Breast epithelium (tissue), 4 donors: ENCODE measurements at regions not wholly inside any gene's neighbourhood (a gene's known extent, or its start where the extent isn't known, plus 50 kb on each side); places are given as distances from the start of the nearest gene placed in this dataset.

ENCODE experiments used
- DNase-seq, 2 donors: peaks; one replicate each; pipeline ENCODE4 v3.0.0-alpha.2; 2019; ENCODE audit warnings: low spot score in 2 of 2
- H3K27ac ChIP-seq, 2 donors: fragments of 200-600 bp; sonication (generic) in 1 of 2; one replicate each; pipeline ENCODE4 v1.5.1; 2016 to 2019; ENCODE audit warnings: mild to moderate bottlenecking in 1 of 2
- H3K27me3 ChIP-seq, 2 donors: fragments of 200-600 bp; sonication (generic) in 1 of 2; one replicate each; pipeline versions ENCODE4 v1.5.1 to v1.6.0; 2017 to 2019; ENCODE audit warnings: control low read depth in 1 of 2, mild to moderate bottlenecking in 1 of 2
- H3K36me3 ChIP-seq: fragments of 200-600 bp; one replicate; pipeline ENCODE4 v1.5.1; 2019
- H3K4me1 ChIP-seq, 2 donors: fragments of 200-600 bp; sonication (generic); one replicate each; pipeline ENCODE4 v1.5.1; 2016 to 2019; ENCODE audit warnings: control low read depth in 1 of 2
- H3K4me3 ChIP-seq, 3 donors: fragments of 200-600 bp; sonication (generic); 1 replicate in 2 of 3; 2 replicates in 1 of 3; pipeline ENCODE4 v1.5.1; 2016 to 2019; ENCODE audit warnings: mild to moderate bottlenecking in 3 of 3, moderate library complexity in 2 of 3
- H3K9me3 ChIP-seq, 2 donors: fragments of 200-600 bp; sonication (generic) in 1 of 2; one replicate each; pipeline ENCODE4 v1.5.1; 2016 to 2019; ENCODE audit warnings: control low read depth in 1 of 2
- POLR2A ChIP-seq: fragments of 450-650 bp; IDR thresholded peaks from one replicate; pipeline ENCODE4 v1.6.1; 2016; ENCODE audit warnings: antibody characterized with exemption, mild to moderate bottlenecking, moderate library complexity
- POLR2AphosphoS5 ChIP-seq, 3 donors: sonication (generic); formaldehyde crosslinking; IDR thresholded peaks; one replicate each; pipeline ENCODE4 v1.6.1; 2017; ENCODE audit warnings: antibody characterized with exemption in 3 of 3
- intact Hi-C: fragments of 100-400 bp; cut with DNase I; formaldehyde crosslinking; loops from one replicate; pipeline ENCODE4 v1.15.1; 2023; ENCODE audit warnings: low total_unique reads
- TF ChIP-seq, protein P1 (sequence below), 3 donors: fragments of 450-650 bp; IDR thresholded peaks; one replicate each; pipeline ENCODE4 v1.5.1; 2016 to 2017; ENCODE audit warnings: antibody characterized with exemption in 3 of 3, mild to moderate bottlenecking in 3 of 3, moderate library complexity in 3 of 3

- H3K4me1 ChIP-seq: no peaks in the 10 kb centered on the region
- no peak for DNase-seq
- intact Hi-C loops: no loop called here
Observed at GRCh38 chr21:19935467-19935866, 1062.7 kb upstream of the NCAM2 start.

GRCh38 chr21:19937619-19938018 is 1060.6 kb upstream of the NCAM2 start:
- no peaks in the 10 kb centered on the region for H3K4me1 ChIP-seq
- intact Hi-C loops: no loop called here
- no peak for DNase-seq
- no peaks in the 10 kb centered on the region for H3K9me3 ChIP-seq
- no peak for TF ChIP-seq POLR2A
- TF ChIP-seq POLR2AphosphoS5 (IDR thresholded peaks at IDR 0.05): no peak
- TF ChIP-seq, protein P1, sequence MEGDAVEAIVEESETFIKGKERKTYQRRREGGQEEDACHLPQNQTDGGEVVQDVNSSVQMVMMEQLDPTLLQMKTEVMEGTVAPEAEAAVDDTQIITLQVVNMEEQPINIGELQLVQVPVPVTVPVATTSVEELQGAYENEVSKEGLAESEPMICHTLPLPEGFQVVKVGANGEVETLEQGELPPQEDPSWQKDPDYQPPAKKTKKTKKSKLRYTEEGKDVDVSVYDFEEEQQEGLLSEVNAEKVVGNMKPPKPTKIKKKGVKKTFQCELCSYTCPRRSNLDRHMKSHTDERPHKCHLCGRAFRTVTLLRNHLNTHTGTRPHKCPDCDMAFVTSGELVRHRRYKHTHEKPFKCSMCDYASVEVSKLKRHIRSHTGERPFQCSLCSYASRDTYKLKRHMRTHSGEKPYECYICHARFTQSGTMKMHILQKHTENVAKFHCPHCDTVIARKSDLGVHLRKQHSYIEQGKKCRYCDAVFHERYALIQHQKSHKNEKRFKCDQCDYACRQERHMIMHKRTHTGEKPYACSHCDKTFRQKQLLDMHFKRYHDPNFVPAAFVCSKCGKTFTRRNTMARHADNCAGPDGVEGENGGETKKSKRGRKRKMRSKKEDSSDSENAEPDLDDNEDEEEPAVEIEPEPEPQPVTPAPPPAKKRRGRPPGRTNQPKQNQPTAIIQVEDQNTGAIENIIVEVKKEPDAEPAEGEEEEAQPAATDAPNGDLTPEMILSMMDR (IDR thresholded peaks at IDR 0.05): no peak
- H3K4me3 ChIP-seq: no peak overlapping the region
- no peaks in the 10 kb centered on the region for H3K27me3 ChIP-seq
- no peak overlapping the region for H3K27ac ChIP-seq
- H3K36me3 ChIP-seq: no peaks in the 10 kb centered on the region

More at GRCh38 chr21:19935467-19935866, 1062.7 kb upstream of the NCAM2 start:
- Histone ChIP-seq H3K27ac (no peak overlapping the region), H3K36me3 (no peaks in the 10 kb centered on the region), H3K27me3 (no peaks in the 10 kb centered on the region), H3K9me3 (no peaks in the 10 kb centered on the region), H3K4me3 (no peak overlapping the region)
- TF ChIP-seq POLR2A: no peak
- TF ChIP-seq, protein P1 (IDR thresholded peaks at IDR 0.05): no peak
- TF ChIP-seq POLR2AphosphoS5 (IDR thresholded peaks at IDR 0.05): no peak

DNA sequence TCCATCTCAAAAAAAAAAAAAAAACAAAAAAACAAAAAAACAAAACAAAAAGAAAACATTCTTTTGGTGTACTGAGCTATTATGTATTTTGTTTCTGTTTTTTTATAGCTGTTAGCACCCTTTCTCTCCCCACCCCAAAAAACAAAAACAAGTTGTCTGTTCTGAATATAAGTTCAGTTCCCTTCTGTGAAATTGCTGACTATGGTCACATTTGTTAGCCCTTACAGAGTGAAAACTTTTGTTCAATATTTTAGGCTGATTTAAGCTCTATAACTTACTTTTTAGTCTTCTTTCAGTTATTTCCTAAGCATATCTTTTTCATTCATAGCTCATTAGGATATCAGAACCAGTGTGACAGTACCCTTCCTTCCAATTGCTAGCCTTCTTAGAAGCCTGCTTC is 1056.6 kb upstream of the NCAM2 start:
- H3K36me3 ChIP-seq: no peaks in the 10 kb centered on the region
- H3K9me3 ChIP-seq: no peaks in the 10 kb centered on the region
- no peak for DNase-seq
- H3K27ac ChIP-seq: no peak overlapping the region
- H3K4me3 ChIP-seq: no peak overlapping the region
- TF ChIP-seq, protein P1 (IDR thresholded peaks at IDR 0.05): no peak
- TF ChIP-seq POLR2A (no peak), POLR2AphosphoS5 (IDR thresholded peaks at IDR 0.05) (no peak)
- intact Hi-C loops: no loop called here
- no peaks in the 10 kb centered on the region for H3K4me1 ChIP-seq
- H3K27me3 ChIP-seq: no peaks in the 10 kb centered on the region

- DNase-seq: no peak
- Histone ChIP-seq H3K27ac (no peak overlapping the region), H3K4me3 (no peak overlapping the region), H3K36me3 (no peaks in the 10 kb centered on the region), H3K4me1 (no peaks in the 10 kb centered on the region), H3K27me3 (no peaks in the 10 kb centered on the region), H3K9me3 (no peaks in the 10 kb centered on the region)
- intact Hi-C loops: no loop called here
- TF ChIP-seq, protein P1 (IDR thresholded peaks at IDR 0.05): no peak
- TF ChIP-seq POLR2A (no peak), POLR2AphosphoS5 (IDR thresholded peaks at IDR 0.05) (no peak)
Observed at GRCh38 chr21:19950347-19950746, 1047.9 kb upstream of the NCAM2 start.

DNA sequence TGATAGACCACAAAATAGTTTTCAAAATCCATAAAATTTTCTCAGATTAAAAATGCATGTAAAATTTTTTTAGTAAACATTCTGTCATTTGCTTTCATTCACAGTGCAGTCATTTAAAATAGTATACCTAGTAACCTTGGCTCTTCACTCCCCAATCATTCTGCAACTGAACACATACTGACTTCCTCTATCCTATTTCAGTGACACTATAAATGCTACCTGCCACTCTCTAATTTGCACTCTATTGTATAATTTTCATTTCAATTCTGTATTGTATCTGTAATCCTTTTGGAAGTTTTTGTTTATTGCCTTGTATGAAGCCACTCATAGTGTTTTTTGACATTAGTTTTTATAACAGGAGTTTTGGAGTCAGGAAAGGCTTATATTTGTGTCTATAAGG is 1029.1 kb upstream of the NCAM2 start:
- H3K9me3 ChIP-seq: peaks cover 5 to 6% of the 10 kb centered on the region in 2 donors
- no peaks in the 10 kb centered on the region for H3K4me1 ChIP-seq
- no peak overlapping the region for H3K27ac ChIP-seq
- H3K36me3 ChIP-seq: no peaks in the 10 kb centered on the region
- no peaks in the 10 kb centered on the region for H3K27me3 ChIP-seq
- no peak for DNase-seq
- intact Hi-C loops: loop anchor here (5.0 kb wide), 1 partner anchor 72 kb away; no protein-coding TSS in a partner anchor
- no peak overlapping the region for H3K4me3 ChIP-seq
- TF ChIP-seq POLR2A (no peak), POLR2AphosphoS5 (IDR thresholded peaks at IDR 0.05) (no peak)
- TF ChIP-seq, protein P1 (IDR thresholded peaks at IDR 0.05): no peak
